Activated CD4-positive, alpha-beta T cell treated with anti-CD3 and anti-CD28 coated beads, Interleukin-2, amount 10 ng/mL, durations not matched to agents 7 days and 5 days (primary cell): ENCODE measurements at regions not wholly inside any gene's neighbourhood (a gene's known extent, or its start where the extent isn't known, plus 50 kb on each side); places are given as distances from the start of the nearest gene placed in this dataset.

Source experiments
- CTCF ChIA-PET: fragments of 350-600 bp; sonication (Branson Sonifier 250); formaldehyde crosslinking; loops from one replicate; lab custom pipeline; 2021; ENCODE audit warnings: antibody characterized with exemption; lab: Charles Lee
- POLR2A ChIA-PET: fragments of 350-600 bp; sonication (Branson Sonifier 250); formaldehyde crosslinking; loops from one replicate; lab custom pipeline; 2021; ENCODE audit warnings: antibody characterized with exemption; lab: Charles Lee
- DNase-seq: peaks from one replicate; pipeline ENCODE4 v3.0.0-alpha.2; 2020
- H3K27ac Mint-ChIP-seq: one replicate; pipeline ENCODE4 v1.8.0; 2021; ENCODE audit warnings: mild to moderate bottlenecking, moderate library complexity, mixed read lengths
- H3K27me3 Mint-ChIP-seq: one replicate; pipeline ENCODE4 v1.8.0; 2021; ENCODE audit warnings: mixed read lengths
- H3K36me3 Mint-ChIP-seq: one replicate; pipeline ENCODE4 v1.8.0; 2021; ENCODE audit warnings: low read depth, mixed read lengths
- H3K4me1 Mint-ChIP-seq: one replicate; pipeline ENCODE4 v1.8.0; 2021; ENCODE audit warnings: mixed read lengths
- H3K4me3 Mint-ChIP-seq: one replicate; pipeline ENCODE4 v1.8.0; 2021; ENCODE audit warnings: mild to moderate bottlenecking, moderate library complexity, mixed read lengths
- H3K9me3 Mint-ChIP-seq: one replicate; pipeline ENCODE4 v1.8.0; 2021; ENCODE audit warnings: mixed read lengths

DNA sequence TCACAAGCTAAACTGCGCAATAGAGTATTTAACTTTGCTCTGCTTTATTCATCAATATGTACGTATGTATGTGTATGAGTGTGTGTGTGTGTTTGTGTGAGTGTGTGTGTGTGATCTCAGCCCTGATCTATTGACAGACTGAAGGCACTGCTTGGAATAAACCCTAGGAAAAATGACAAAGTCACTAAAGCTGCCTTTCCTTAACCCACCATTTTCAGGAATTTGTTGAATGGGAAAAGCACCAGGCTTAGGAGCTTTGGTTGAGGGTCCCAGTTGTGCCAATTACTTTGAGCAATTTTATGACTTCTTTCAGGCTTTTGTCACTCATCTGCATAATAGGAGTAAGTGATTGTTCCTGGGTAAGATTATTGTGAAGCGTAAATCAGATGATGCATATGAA, 108.6 kb upstream of the TLR4 start:
- Mint-ChIP-seq H3K9me3 (no peaks in the 10 kb centered on the region), H3K36me3 (no peaks in the 10 kb centered on the region), H3K4me3 (no peak overlapping the region), H3K27ac (no peak overlapping the region), H3K4me1 (no peaks in the 10 kb centered on the region), H3K27me3 (no peaks in the 10 kb centered on the region)
- ChIA-PET CTCF (no interaction called here), POLR2A (no interaction called here)
- DNase-seq, result no peak

DNA sequence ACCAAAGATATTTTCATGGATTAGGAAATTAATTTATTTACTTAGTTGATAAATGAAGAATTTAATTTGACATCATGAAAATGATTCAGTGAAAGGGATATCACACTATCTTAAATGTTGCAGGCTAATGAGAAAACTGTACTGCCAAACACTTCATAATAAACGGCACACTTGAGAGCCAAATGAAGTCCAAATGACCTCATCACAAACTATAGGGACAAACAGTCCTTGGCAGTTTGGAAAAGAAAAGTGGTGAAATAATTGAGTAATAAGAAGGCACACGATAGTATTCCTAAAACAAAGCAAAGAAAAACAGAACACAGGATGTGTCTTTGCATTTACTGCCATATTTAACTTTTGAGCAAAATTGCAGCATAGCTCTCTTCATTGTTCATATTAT, 116.9 kb upstream of the TLR4 start:
- Mint-ChIP-seq H3K27ac (no peak overlapping the region), H3K9me3 (no peaks in the 10 kb centered on the region), H3K4me1 (no peaks in the 10 kb centered on the region), H3K36me3 (no peaks in the 10 kb centered on the region), H3K4me3 (no peak overlapping the region), H3K27me3 (no peaks in the 10 kb centered on the region)
- CTCF ChIA-PET, result no interaction called here
- POLR2A ChIA-PET, result no interaction called here
- DNase-seq, result no peak

DNA sequence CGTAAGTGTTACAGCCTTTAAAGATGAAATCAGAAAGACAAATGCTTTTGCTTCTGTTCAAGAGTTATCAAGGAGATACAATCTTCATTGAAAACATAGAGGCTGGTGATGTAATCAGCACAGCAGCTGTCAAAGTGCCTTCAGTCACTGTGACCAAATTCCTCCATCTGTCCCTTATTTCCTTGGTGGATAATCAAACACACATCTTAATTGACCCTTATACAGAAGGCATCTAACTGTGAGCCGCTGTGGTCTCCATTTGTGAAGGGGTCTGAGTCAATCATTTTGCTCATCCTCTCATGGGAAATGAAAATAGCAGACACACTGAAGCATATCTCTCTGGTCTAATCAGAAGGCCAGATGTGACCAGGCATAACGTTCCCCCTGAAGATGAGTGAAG, 130.1 kb upstream of the TLR4 start:
- H3K27ac Mint-ChIP-seq, result no peak overlapping the region
- no peaks in the 10 kb centered on the region for H3K4me1 Mint-ChIP-seq
- no peaks in the 10 kb centered on the region for H3K9me3 Mint-ChIP-seq
- DNase-seq, result no peak
- no peaks in the 10 kb centered on the region for H3K27me3 Mint-ChIP-seq
- ChIA-PET CTCF (no interaction called here), POLR2A (no interaction called here)
- H3K36me3 Mint-ChIP-seq, result no peaks in the 10 kb centered on the region
- no peak overlapping the region for H3K4me3 Mint-ChIP-seq

DNA sequence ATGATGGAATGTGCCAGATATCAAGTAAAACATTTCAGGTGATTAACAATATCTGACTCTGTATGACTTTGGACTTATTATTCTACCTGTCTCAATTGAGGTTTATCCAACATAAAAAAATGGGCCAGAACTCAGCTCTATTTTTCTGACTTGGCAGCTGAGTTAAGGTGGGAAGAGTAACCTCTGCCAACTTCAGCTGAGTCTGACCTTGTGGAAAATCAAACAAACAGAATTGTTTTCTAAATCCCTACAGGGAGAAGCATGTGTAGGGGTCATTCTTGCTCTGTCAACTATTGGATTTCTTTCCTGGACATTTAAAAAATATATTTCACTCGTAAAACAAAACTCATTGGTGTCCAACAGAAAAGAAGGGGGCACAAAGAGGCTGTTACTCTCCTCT, 139.4 kb upstream of the TLR4 start:
- ChIA-PET CTCF (interaction anchor here (0.6 to 1.2 kb wide), 2 partner anchors 120 to 1026 kb away, joined by 3 read pairs; no protein-coding TSS in a partner anchor), POLR2A (no interaction called here)

DNA sequence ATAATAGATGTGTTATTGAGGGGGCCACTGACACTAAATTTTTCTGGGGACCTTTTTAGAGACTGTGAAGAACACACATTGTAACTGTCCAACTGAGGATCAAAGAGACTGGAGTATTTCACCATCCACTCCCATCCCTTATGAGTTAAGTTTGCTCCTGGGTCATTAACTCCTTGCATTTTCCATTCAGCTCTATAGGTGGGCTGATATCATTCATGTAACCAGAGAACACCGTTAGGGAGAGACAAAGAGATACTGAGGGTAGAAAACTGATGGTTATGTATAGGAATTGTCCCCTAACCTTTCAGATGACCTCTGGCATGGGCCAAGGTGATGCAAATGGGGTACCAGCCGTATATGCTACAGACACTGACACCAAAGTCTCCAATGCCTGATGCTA, 142.4 kb upstream of the TLR4 start:
- ChIA-PET POLR2A (no interaction called here), CTCF (no interaction called here)
- H3K27me3 Mint-ChIP-seq, result no peaks in the 10 kb centered on the region
- H3K4me1 Mint-ChIP-seq, result no peaks in the 10 kb centered on the region
- DNase-seq, result no peak
- no peak overlapping the region for H3K4me3 Mint-ChIP-seq
- no peaks in the 10 kb centered on the region for H3K9me3 Mint-ChIP-seq
- H3K36me3 Mint-ChIP-seq, result no peaks in the 10 kb centered on the region
- H3K27ac Mint-ChIP-seq, result no peak overlapping the region

More for the DNA sequence above, 139.4 kb upstream of the TLR4 start:
- H3K4me3 Mint-ChIP-seq, result no peak overlapping the region
- no peaks in the 10 kb centered on the region for H3K27me3 Mint-ChIP-seq
- H3K36me3 Mint-ChIP-seq, result no peaks in the 10 kb centered on the region
- no peak overlapping the region for H3K27ac Mint-ChIP-seq
- H3K9me3 Mint-ChIP-seq, result no peaks in the 10 kb centered on the region
- H3K4me1 Mint-ChIP-seq, result no peaks in the 10 kb centered on the region
- DNase-seq, result no peak

DNA sequence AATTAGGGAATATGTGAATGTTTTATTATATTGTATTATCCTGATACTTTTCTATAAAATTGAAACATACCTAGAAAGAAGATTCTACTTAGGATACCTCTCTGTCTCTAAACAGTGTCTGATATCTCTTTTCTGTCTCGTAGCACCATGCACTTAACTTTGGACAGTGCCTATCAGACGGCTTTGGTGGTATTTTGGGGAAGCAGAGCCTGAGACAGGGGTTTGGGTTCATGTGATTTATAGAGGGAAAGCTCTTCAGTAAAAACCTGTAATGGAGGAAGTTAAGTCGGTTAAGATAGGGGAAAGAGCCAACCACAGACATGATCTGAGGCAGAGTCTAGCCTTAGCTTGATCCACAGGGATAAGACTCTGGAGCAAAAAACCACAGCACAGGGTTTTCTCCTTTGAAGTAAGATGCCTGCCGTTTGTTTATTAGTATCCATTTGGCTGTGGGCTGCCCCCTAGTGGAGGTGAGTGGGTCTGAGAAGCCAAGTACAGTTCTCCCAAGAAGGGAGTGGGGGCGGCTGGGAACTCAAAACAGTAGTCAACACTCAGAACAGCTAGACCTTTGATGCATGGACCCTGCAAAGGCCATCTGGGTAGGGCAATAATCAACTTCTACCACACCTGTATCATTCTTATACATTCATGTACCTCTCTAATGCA, 141.2 kb upstream of the ASTN2 start:
- ChIA-PET POLR2A (no interaction called here), CTCF (no interaction called here)
- peak; percentile 43 for DNase-seq
- Mint-ChIP-seq H3K4me3 (no peak overlapping the region), H3K4me1 (no peaks in the 10 kb centered on the region), H3K9me3 (no peaks in the 10 kb centered on the region), H3K27ac (no peak overlapping the region), H3K27me3 (no peaks in the 10 kb centered on the region), H3K36me3 (no peaks in the 10 kb centered on the region)

DNA sequence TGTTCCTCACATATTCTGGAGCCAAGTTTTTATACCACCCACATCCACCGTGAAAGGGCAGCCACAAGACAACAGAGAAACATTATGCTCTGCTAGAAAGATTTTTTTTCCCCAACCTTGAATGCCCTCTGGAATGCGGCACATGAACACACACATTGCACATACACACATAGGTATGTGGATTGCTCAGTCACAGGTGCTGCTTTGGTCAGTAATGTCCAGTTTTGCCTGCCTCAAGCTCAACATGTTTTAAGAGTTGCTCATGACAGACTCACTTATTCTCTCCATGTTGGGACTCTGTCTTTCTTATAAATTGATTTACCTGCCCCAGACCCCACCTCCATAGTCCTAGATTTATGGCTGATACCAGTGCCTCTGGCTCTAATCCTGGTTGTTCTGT, 138.0 kb upstream of the ASTN2 start:
- Mint-ChIP-seq H3K27me3 (no peaks in the 10 kb centered on the region), H3K9me3 (no peaks in the 10 kb centered on the region), H3K27ac (no peak overlapping the region), H3K4me3 (no peak overlapping the region), H3K36me3 (no peaks in the 10 kb centered on the region), H3K4me1 (no peaks in the 10 kb centered on the region)
- POLR2A ChIA-PET, result no interaction called here
- CTCF ChIA-PET, result no interaction called here
- no peak for DNase-seq

DNA sequence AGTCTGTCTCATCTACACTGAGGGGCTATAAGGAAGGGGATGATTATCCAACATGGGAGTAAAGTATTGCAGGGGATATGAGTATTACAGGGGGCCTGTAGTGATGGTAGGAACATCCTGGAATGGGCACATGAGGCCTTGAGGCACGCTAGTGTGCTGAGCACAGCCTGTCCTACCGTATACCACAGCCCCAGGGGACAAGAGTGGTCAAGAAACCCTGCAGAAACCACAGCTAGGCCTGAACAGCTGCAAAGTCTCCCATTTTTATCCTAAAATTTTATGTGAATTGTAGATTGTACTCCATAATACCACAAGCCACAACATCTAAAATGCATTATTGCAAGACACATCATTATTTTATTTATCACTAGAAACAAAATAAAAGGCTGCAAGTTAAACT, 136.3 kb upstream of the ASTN2 start:
- DNase-seq, result no peak
- POLR2A ChIA-PET, result no interaction called here

DNA sequence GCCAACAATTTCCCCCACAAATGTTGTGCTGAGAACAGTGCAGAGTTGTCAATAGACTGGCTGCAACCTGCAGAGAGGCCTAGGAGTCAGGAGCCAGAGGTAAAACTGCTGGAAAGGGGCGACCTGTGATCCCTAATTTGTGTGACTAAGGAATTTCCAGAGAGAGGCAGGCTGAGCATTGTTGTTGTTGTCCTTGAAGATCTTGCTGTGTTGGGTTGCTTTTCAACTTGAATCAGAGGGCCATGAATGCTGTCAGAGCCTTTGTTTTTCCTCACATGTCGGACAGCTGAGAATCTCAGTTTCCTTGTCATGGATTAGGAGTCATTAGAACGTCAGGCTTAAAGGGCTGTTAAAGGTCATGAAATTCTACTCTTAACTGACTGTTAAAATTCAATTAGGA, 134.6 kb upstream of the ASTN2 start:
- CTCF ChIA-PET, result no interaction called here
- peaks cover 7% of the 10 kb centered on the region for H3K4me1 Mint-ChIP-seq
- DNase-seq, result no peak
- no peaks in the 10 kb centered on the region for H3K9me3 Mint-ChIP-seq
- H3K27ac Mint-ChIP-seq, result no peak overlapping the region
- POLR2A ChIA-PET, result no interaction called here
- no peaks in the 10 kb centered on the region for H3K36me3 Mint-ChIP-seq
- no peak overlapping the region for H3K4me3 Mint-ChIP-seq
- no peaks in the 10 kb centered on the region for H3K27me3 Mint-ChIP-seq

More for the DNA sequence above, 136.3 kb upstream of the ASTN2 start:
- no peaks in the 10 kb centered on the region for H3K27me3 Mint-ChIP-seq
- CTCF ChIA-PET, result no interaction called here
- H3K27ac Mint-ChIP-seq, result no peak overlapping the region
- H3K4me1 Mint-ChIP-seq, result peaks cover 7% of the 10 kb centered on the region
- no peak overlapping the region for H3K4me3 Mint-ChIP-seq
- H3K9me3 Mint-ChIP-seq, result no peaks in the 10 kb centered on the region
- no peaks in the 10 kb centered on the region for H3K36me3 Mint-ChIP-seq

DNA sequence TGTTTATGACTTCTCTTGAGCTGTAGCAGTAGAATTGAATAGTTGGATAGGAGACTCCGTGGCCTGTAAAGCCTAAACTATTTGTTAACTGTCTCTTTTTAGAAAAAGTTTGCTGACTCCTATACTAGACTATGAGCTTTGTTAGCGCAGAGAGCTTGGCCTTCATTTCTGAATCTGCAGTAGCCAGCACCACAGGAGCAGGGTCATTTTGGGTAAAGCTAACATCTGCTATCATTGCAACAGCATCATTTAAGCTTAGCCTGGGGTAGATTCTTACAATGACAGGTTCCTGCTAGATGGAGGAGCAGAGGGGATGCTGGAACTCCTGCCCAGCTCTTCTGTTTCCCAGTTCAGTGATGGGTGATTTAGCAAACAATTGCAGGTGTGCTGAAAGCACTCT, 133.7 kb upstream of the ASTN2 start:
- Mint-ChIP-seq H3K4me1 (peaks cover 7% of the 10 kb centered on the region), H3K27me3 (no peaks in the 10 kb centered on the region), H3K36me3 (no peaks in the 10 kb centered on the region), H3K4me3 (no peak overlapping the region), H3K9me3 (no peaks in the 10 kb centered on the region), H3K27ac (no peak overlapping the region)
- ChIA-PET CTCF (no interaction called here), POLR2A (no interaction called here)
- no peak for DNase-seq

DNA sequence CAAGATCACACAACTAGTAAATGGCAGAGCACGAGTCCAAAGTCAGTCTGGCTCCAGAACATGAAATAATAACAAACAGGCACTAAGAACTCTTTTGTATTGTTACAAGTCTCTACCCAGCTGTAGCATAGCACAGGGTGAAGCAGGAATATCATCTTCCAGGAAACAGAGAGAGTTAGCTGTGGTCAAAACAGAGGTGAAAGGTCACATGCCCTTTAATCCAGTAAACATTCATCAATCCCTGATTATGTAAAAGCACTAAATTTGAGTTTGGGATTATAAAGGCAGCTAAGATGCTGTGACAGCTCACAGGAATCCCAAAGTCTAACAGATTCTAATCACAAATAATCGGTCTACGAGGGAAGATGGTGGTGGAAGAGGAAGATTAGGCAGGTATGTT, 133.0 kb upstream of the ASTN2 start:
- H3K36me3 Mint-ChIP-seq, result no peaks in the 10 kb centered on the region
- ChIA-PET CTCF (no interaction called here), POLR2A (no interaction called here)
- no peak overlapping the region for H3K27ac Mint-ChIP-seq
- H3K9me3 Mint-ChIP-seq, result no peaks in the 10 kb centered on the region
- no peaks in the 10 kb centered on the region for H3K27me3 Mint-ChIP-seq
- peaks cover 7% of the 10 kb centered on the region for H3K4me1 Mint-ChIP-seq
- H3K4me3 Mint-ChIP-seq, result no peak overlapping the region
- DNase-seq, result no peak

DNA sequence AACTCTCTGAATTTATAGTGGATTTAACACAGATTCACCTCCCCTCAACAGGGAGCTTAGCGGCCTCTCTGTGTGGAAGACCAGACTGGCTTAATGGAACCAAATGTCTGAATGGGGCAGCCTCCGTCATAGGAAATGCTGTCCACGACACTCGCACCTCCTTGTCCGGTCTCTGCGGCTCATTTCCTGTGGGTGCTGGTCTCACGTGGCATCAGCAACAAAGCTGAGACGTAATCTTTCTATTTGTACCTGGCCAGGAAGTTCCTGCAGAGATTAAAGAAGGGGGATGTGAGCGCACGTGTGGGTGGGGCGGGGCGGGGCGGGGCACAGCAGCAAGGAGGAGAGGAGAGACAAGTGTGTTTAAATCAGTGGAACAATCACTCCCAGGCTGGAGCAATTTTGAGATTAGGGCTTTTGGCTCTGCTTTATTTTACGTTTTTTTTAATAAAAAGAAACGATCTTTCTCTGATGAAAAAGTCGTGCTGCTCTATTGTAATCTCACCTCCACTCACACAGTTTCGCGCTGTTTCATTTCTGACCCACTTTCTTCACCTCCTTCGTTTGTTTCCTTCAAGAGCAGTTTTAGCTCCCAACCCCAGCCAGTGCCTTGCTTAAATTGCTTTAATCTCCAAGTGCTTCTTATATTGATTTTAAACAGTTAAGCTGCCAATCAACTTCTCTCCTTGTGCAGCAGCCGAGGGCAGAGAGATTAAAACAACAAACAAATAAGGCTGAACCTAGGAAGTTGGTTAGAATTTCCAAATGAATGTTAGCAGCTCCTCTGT, 132.2 kb upstream of the ASTN2 start:
- Mint-ChIP-seq H3K4me1 (peaks cover 7% of the 10 kb centered on the region), H3K27me3 (no peaks in the 10 kb centered on the region), H3K9me3 (no peaks in the 10 kb centered on the region), H3K36me3 (no peaks in the 10 kb centered on the region), H3K4me3 (no peak overlapping the region), H3K27ac (no peak overlapping the region)
- CTCF ChIA-PET, result no interaction called here
- DNase-seq, result peak; percentile 7
- POLR2A ChIA-PET, result no interaction called here

DNA sequence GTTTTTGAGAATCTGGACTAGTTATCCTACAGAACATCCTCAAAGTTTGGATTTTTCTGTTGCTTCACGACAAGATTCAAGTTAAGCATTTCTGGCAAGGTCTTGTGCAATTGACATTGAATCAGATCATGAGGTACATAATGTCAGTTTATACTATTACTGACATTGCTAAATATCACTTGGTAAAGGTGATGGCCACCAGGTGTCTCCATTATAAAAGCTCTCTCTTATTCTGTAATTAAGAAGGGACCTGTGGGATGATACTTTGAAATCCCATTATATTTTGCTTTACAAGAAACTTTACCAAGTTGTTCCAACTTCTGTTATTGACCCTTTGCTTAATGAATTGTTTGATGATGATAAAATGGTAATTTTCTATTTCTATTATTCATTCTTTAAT, 131.0 kb upstream of the ASTN2 start:
- CTCF ChIA-PET, result no interaction called here
- no peaks in the 10 kb centered on the region for H3K27me3 Mint-ChIP-seq
- POLR2A ChIA-PET, result no interaction called here

DNA sequence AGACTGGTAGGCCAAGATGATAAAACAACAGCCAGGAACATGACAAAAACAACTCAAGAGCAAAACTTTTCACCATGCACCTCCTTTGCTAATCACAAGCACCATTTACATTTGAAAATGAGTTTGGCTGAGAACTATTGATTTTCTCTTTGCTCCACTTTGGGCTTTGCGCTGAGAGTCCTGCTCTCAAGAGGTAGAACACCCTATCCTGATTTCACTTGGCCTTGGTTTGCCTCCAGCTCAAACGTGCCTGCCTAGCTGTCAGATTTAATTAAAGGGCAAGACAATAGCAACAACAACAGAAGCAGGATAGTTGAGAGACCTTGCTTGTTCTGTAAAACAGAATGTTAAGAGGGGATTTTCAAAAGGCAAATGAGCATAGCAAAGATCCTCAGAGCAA, 128.2 kb upstream of the ASTN2 start:
- no peak overlapping the region for H3K27ac Mint-ChIP-seq
- no peak overlapping the region for H3K4me3 Mint-ChIP-seq
- CTCF ChIA-PET, result no interaction called here
- POLR2A ChIA-PET, result no interaction called here
- DNase-seq, result no peak
- no peaks in the 10 kb centered on the region for H3K36me3 Mint-ChIP-seq
- H3K27me3 Mint-ChIP-seq, result no peaks in the 10 kb centered on the region
- H3K9me3 Mint-ChIP-seq, result no peaks in the 10 kb centered on the region
- peaks cover 7% of the 10 kb centered on the region for H3K4me1 Mint-ChIP-seq

More for the DNA sequence above, 131.0 kb upstream of the ASTN2 start:
- Mint-ChIP-seq H3K9me3 (no peaks in the 10 kb centered on the region), H3K4me1 (peaks cover 7% of the 10 kb centered on the region), H3K4me3 (no peak overlapping the region), H3K27ac (no peak overlapping the region), H3K36me3 (no peaks in the 10 kb centered on the region)
- DNase-seq, result no peak
